Neural cell (in vitro differentiated cells): ENCODE measurements at regions not wholly inside any gene's neighbourhood (a gene's known extent, or its start where the extent isn't known, plus 50 kb on each side); places are given as distances from the start of the nearest gene placed in this dataset.

ENCODE experiments used
- H2AFZ ChIP-seq: fragments of 200-600, 300-800 bp; sonication (generic), shearing (Covaris generic); 2 replicates; pipeline ENCODE4 v1.6.0; 2014; ENCODE audit warnings: low read depth, mild to moderate bottlenecking, antibody characterized with exemption, low read length, moderate library complexity
- H3F3A ChIP-seq: fragments of 200-600 bp; shearing (Covaris generic); 2 replicates; pipeline ENCODE4 v1.6.1; 2016; ENCODE audit warnings: mild to moderate bottlenecking, moderate library complexity, mixed read lengths, antibody characterized with exemption, low read length; ENCODE audit not compliant: insufficient read depth, poor library complexity, severe bottlenecking
- H3K27ac ChIP-seq: fragments of 200-600, 300-800 bp; sonication (generic), shearing (Covaris generic); 2 replicates; pipeline ENCODE4 v1.5.1; 2014; ENCODE audit warnings: mild to moderate bottlenecking, low read length, moderate library complexity
- H3K27me3 ChIP-seq: fragments of 300-800, 200-600 bp; sonication (generic), shearing (Covaris generic); 2 replicates; pipeline ENCODE4 v1.6.0; 2014; ENCODE audit warnings: mild to moderate bottlenecking, low read depth, low read length, moderate library complexity; ENCODE audit not compliant: insufficient read depth
- H3K36me3 ChIP-seq: fragments of 300-800, 200-600 bp; sonication (generic), shearing (Covaris generic); 2 replicates; pipeline ENCODE4 v1.5.1; 2014; ENCODE audit warnings: mild to moderate bottlenecking, antibody characterized with exemption, low read length, moderate library complexity; ENCODE audit not compliant: insufficient read depth
- H3K4me2 ChIP-seq: fragments of 300-800, 200-600 bp; sonication (generic), shearing (Covaris generic); 2 replicates; pipeline ENCODE4 v1.6.0; 2014; ENCODE audit warnings: mild to moderate bottlenecking, low read length
- H3K4me3 ChIP-seq: fragments of 300-800, 200-600 bp; sonication (generic), shearing (Covaris generic); 2 replicates; pipeline ENCODE4 v1.5.1; 2014; ENCODE audit warnings: mild to moderate bottlenecking, low read length, moderate library complexity
- H3K79me2 ChIP-seq: fragments of 200-600 bp; shearing (Covaris generic); replicated peaks from 2 replicates; pipeline ENCODE4 v1.6.0; 2014; ENCODE audit warnings: mild to moderate bottlenecking, low read length, moderate library complexity; ENCODE audit not compliant: insufficient read depth
- H3K9ac ChIP-seq: fragments of 300-800, 200-600 bp; sonication (generic), shearing (Covaris generic); 2 replicates; pipeline ENCODE4 v1.6.1; 2016; ENCODE audit warnings: mild to moderate bottlenecking, low read length, mixed read lengths
- H3K9me2 ChIP-seq: fragments of 200-600 bp; shearing (Covaris generic); 2 replicates; pipeline ENCODE4 v1.6.1; 2016; ENCODE audit warnings: mild to moderate bottlenecking, low read length, mixed read lengths; ENCODE audit not compliant: insufficient read depth
- H3K9me3 ChIP-seq: fragments of 200-600, 300-800 bp; sonication (generic), shearing (Covaris generic); 2 replicates; pipeline ENCODE4 v1.6.1; 2016; ENCODE audit warnings: mild to moderate bottlenecking, mixed run types, low read length, moderate library complexity, mixed read lengths
- H4K20me1 ChIP-seq: fragments of 200-600 bp; shearing (Covaris generic); 2 replicates; pipeline ENCODE4 v1.6.1; 2016; ENCODE audit warnings: mild to moderate bottlenecking, mixed run types; ENCODE audit not compliant: insufficient read depth
- EP300 ChIP-seq: fragments of 450-650 bp; conservative IDR thresholded peaks from 2 replicates; pipeline ENCODE4 v1.6.1; 2014; ENCODE audit warnings: antibody characterized with exemption, mild to moderate bottlenecking, moderate library complexity; ENCODE audit not compliant: poor library complexity, severe bottlenecking
- EZH2 ChIP-seq: fragments of 200-600, 300-800 bp; shearing (Covaris generic), sonication (generic); IDR thresholded peaks from 2 replicates; pipeline ENCODE4 v1.6.1; 2014; ENCODE audit warnings: antibody characterized with exemption, low read length, borderline replicate concordance, mild to moderate bottlenecking; ENCODE audit not compliant: insufficient read depth, poor library complexity, severe bottlenecking
- MXI1 ChIP-seq: fragments of 450-650 bp; conservative IDR thresholded peaks from 2 replicates; pipeline ENCODE4 v1.6.1; 2014; ENCODE audit warnings: antibody characterized with exemption, mild to moderate bottlenecking; ENCODE audit not compliant: poor library complexity, severe bottlenecking
- POLR2AphosphoS5 ChIP-seq: IDR thresholded peaks from 2 replicates; pipeline ENCODE4 v1.6.1; 2012
- RAD21 ChIP-seq: fragments of 450-650 bp; conservative IDR thresholded peaks from 2 replicates; pipeline ENCODE4 v1.6.1; 2014; ENCODE audit warnings: antibody characterized with exemption, mild to moderate bottlenecking, moderate library complexity
- REST ChIP-seq: IDR thresholded peaks from 2 replicates; pipeline ENCODE4 v1.6.1; 2012; ENCODE audit warnings: borderline replicate concordance
- SMC3 ChIP-seq: fragments of 450-650 bp; conservative IDR thresholded peaks from 2 replicates; pipeline ENCODE4 v1.6.1; 2014; ENCODE audit warnings: antibody characterized with exemption, mild to moderate bottlenecking, moderate library complexity; ENCODE audit not compliant: poor library complexity
- TAF1 ChIP-seq: IDR thresholded peaks from 2 replicates; pipeline ENCODE4 v1.6.1; 2012; ENCODE audit warnings: low read depth
- TF ChIP-seq, protein P1 (sequence below): fragments of 450-650 bp; IDR thresholded peaks from 2 replicates; pipeline ENCODE4 v1.5.1; 2014; ENCODE audit warnings: antibody characterized with exemption, mild to moderate bottlenecking, moderate library complexity; ENCODE audit not compliant: poor library complexity, severe bottlenecking

DNA sequence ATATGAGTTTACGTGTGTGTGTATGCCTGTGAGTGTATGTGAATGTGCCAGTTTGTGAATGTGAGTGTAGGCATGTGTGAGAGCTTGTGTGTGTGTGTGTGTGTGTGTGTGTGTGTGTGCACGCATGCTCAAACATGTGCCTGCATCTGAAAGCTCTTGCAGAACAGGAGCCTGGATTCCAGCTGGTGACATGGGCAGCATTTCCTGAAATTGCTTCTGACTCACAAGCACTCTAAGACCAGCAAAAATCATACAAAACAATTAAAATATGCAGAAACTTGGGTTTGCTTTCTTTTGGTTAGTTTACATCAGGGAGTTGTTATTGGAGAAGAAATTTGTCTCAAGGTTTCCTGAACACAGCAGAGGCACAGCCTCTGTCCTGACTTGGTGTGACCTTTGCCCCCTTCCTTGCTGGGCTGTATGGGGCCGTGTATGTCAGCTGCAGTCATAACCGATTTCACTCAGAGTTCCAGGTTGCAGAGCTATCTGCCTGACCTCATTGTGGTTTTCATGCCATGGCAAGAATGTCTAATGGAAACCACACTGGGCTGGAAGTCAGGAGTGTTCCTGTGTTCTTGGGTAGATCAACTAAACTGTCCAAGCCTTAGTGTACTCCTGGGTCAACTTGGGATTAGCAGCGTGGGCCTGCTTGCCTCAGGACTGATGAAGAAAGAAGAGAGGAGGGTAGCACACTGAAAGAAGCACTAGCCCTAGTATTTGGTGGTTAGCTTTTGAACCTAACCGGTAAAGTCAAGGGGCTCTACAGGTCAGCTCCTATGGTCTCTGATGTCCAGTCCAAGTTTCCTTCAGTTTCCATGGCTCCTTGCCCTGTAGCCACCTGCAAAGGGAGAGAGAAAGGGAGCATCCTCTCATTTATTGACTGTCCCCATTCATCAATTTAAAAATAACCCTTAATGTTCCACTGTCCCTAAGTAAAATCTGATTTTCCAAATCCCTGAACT, 143.7 kb downstream of the SNX19 start:
- Histone ChIP-seq H3K9me3 (peaks cover 2% of the 10 kb centered on the region), H4K20me1 (no peaks in the 10 kb centered on the region), H3K4me3 (no peak overlapping the region), H3K27me3 (no peaks in the 10 kb centered on the region), H3K9ac (no peak overlapping the region), H3K9me2 (no peaks in the 10 kb centered on the region), H3F3A (no peaks in the 10 kb centered on the region), H2AFZ (no peak overlapping the region), H3K27ac (no peak overlapping the region), H3K4me2 (no peak overlapping the region), H3K36me3 (no peaks in the 10 kb centered on the region), H3K79me2 (no peaks in the 10 kb centered on the region)
- TF ChIP-seq TAF1 = no peak
- no peak for TF ChIP-seq RAD21

- peaks cover 3% of the 10 kb centered on the region for H3K9me3 ChIP-seq
- no peak overlapping the region for H3K4me2 ChIP-seq
- H3K9ac ChIP-seq = no peak overlapping the region
- H3F3A ChIP-seq = no peaks in the 10 kb centered on the region
- H3K4me3 ChIP-seq = no peak overlapping the region
- H3K27ac ChIP-seq = no peak overlapping the region
- H2AFZ ChIP-seq = no peak overlapping the region
- no peaks in the 10 kb centered on the region for H3K9me2 ChIP-seq
- no peaks in the 10 kb centered on the region for H3K27me3 ChIP-seq
- no peaks in the 10 kb centered on the region for H4K20me1 ChIP-seq
- H3K79me2 ChIP-seq = no peaks in the 10 kb centered on the region
- no peak for TF ChIP-seq MXI1
- no peak for TF ChIP-seq EP300
- TF ChIP-seq, protein P1, sequence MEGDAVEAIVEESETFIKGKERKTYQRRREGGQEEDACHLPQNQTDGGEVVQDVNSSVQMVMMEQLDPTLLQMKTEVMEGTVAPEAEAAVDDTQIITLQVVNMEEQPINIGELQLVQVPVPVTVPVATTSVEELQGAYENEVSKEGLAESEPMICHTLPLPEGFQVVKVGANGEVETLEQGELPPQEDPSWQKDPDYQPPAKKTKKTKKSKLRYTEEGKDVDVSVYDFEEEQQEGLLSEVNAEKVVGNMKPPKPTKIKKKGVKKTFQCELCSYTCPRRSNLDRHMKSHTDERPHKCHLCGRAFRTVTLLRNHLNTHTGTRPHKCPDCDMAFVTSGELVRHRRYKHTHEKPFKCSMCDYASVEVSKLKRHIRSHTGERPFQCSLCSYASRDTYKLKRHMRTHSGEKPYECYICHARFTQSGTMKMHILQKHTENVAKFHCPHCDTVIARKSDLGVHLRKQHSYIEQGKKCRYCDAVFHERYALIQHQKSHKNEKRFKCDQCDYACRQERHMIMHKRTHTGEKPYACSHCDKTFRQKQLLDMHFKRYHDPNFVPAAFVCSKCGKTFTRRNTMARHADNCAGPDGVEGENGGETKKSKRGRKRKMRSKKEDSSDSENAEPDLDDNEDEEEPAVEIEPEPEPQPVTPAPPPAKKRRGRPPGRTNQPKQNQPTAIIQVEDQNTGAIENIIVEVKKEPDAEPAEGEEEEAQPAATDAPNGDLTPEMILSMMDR = no peak
- TF ChIP-seq RAD21 = no peak
- TF ChIP-seq POLR2AphosphoS5 = no peak
- no peak for TF ChIP-seq REST
- TF ChIP-seq SMC3 = no peak
- TF ChIP-seq EZH2 = no peak
- no peak for TF ChIP-seq TAF1
- no peaks in the 10 kb centered on the region for H3K36me3 ChIP-seq
Observed at GRCh38 chr11:130773244-130773820, 142.9 kb downstream of the SNX19 start.
